Brain microvascular endothelial cell (primary cell): ENCODE measurements at regions not wholly inside any gene's neighbourhood (a gene's known extent, or its start where the extent isn't known, plus 50 kb on each side); places are given as distances from the start of the nearest gene placed in this dataset.
"Not testable (repeated sequence)": the region's sequence is repeated elsewhere in the genome, so short reads cannot be mapped to it uniquely, and the experiment has no call there.

Source experiments
- DNase-seq: peaks from one replicate; pipeline ENCODE4 v3.0.0-alpha.2; 2020
- H3K27ac ChIP-seq: fragments of 250-450 bp; sonication (Bioruptor Pico); 2 replicates; pipeline ENCODE4 v1.5.1; 2020; ENCODE audit warnings: mild to moderate bottlenecking, moderate library complexity
- H3K27me3 ChIP-seq: fragments of 250-450 bp; sonication (Bioruptor Pico); replicated peaks from 2 replicates; pipeline ENCODE4 v1.5.1; 2020; ENCODE audit warnings: mild to moderate bottlenecking
- H3K36me3 ChIP-seq: fragments of 250-450 bp; sonication (Bioruptor Pico); replicated peaks from 2 replicates; pipeline ENCODE4 v1.5.1; 2020; ENCODE audit warnings: mild to moderate bottlenecking
- H3K4me3 ChIP-seq: 2 replicates; pipeline ENCODE4 v1.5.1; 2011; ENCODE audit warnings: low read depth, mild to moderate bottlenecking, control low read depth, low read length, moderate library complexity
- CTCF ChIP-seq: IDR thresholded peaks from 2 replicates; pipeline ENCODE4 v1.5.1; 2011; ENCODE audit warnings: low read depth, mild to moderate bottlenecking, moderate library complexity, low read length, control low read depth, inconsistent platforms; ENCODE audit errors: missing control alignments
- in situ Hi-C: cut with HindIII; loops from 2 replicates; pipeline ENCODE4 v1.10.0; 2017; ENCODE audit warnings: low sequenced_read_pairs, low pct_ligation_motif_present

DNA sequence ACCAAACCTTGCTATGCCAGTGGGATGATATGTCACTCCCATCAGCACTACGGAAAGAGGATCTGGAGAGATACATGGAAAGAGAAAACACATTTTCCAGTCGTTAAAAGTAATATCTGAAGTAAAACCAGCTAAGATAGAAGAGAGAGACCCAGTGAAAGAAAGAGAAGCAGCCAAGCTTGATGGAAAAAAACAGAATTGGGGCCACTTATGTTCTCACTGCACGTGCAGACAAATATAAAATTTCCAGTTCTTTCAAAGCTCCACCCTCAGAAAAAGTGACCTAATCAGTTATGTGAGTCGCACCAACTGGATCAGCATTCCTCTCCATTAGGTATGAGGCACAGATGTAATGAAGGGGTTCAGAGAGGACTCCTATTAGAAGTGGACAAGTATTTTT is 266.1 kb downstream of the MTERF1 start:
- H3K36me3 ChIP-seq = no peaks in the 10 kb centered on the region
- no peak for DNase-seq
- no peaks in the 10 kb centered on the region for H3K27me3 ChIP-seq
- in situ Hi-C loops = no loop called here
- no peak overlapping the region for H3K4me3 ChIP-seq
- no peak overlapping the region for H3K27ac ChIP-seq
- no peak for TF ChIP-seq CTCF

DNA sequence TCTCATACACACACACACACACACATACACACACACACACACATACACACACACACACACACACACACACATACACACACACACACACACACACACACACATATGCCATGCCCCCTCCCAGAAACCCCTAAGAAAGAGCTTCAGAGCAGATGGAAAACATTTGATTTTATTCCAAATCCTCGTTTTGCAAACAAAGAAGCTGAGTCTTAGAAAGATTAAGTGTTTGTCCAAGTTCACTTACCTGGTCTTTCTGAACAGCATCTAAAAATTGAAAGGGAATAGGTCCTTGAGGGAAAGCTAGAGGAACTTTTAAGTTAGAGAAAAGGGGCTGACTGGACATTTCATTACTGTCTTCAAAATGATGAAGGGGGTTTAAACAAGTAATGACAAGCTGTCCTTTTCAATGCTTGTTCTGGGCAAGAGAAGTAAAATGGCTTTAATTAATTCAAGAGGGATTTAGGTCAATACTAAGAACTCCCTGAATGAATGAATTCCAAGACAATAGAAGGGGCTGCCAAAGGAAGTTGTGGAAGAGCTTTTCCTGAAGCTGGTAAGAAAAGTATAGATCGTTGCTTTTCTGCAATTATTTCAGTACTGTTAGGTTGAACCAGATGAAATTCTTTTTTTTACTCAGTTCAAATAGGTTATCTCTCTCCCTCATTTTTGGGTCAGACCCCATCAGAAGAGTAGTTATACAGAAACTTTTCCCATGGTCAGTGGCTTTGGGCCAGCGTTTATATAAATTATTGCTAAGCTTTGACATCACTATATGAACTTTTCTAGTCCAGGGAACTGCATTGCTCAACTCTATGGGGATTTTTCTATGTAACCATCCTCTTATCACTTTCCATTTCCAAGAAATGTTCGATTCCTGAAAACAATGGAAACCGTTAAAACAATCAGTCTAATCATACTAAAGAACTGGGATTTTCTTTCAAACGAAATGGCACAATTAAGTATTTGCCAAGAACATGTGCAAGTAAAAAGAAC is 261.4 kb downstream of the MTERF1 start:
- H3K27ac ChIP-seq = no peak overlapping the region
- TF ChIP-seq CTCF = no peak
- in situ Hi-C loops = no loop called here
- no peak overlapping the region for H3K4me3 ChIP-seq
- no peaks in the 10 kb centered on the region for H3K27me3 ChIP-seq
- no peaks in the 10 kb centered on the region for H3K36me3 ChIP-seq
- no peak for DNase-seq

DNA sequence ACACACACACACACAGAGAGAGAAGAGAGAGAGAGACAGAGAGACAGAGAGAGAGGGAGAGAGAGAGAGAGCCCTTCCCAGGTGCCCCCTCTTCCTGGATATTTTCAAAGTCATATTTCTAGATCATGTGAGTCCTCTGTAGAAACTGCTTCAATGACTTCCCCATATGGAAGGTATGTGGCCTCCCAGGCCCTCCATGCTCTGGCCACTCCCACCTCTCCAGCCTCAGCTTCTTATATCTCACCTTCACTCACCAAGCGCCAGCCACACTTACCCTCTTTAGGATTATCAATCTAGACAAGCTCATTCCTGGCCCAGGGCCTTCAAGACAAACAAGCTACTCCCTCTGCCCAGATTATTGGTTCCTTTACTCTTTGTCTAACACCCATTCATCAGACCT is 259.7 kb downstream of the MTERF1 start:
- H3K36me3 ChIP-seq = no peaks in the 10 kb centered on the region
- no peak overlapping the region for H3K27ac ChIP-seq
- TF ChIP-seq CTCF = no peak
- in situ Hi-C loops = no loop called here
- DNase-seq = no peak
- no peaks in the 10 kb centered on the region for H3K27me3 ChIP-seq
- H3K4me3 ChIP-seq = no peak overlapping the region

DNA sequence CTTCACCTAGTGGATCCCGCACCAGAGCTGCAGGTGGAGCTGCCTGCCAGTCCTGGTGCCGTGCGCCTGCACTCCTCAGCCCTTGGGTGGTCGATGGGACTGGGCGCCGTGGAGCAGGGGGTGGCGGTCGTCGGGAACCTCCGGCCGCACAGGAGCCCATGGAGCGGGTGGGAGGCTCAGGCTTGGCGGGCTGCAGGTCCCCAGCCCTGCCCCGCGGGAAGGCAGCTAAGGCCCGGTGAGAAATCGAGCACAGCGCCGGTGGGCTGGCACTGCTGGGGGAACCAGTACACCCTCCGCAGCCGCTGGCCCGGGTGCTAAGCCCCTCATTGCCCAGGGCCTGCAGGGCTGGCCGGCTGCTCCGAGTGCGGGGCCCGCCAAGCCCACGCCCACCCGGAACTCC is 253.2 kb downstream of the MTERF1 start:
- H3K27ac ChIP-seq, H3K4me3 ChIP-seq, H3K36me3 ChIP-seq, H3K27me3 ChIP-seq, in situ Hi-C loops, DNase-seq: not testable (repeated sequence)

- Histone ChIP-seq H3K36me3 (no peaks in the 10 kb centered on the region), H3K27ac (no peak overlapping the region), H3K4me3 (no peak overlapping the region), H3K27me3 (no peaks in the 10 kb centered on the region)
- no peak for TF ChIP-seq CTCF
- in situ Hi-C loops = no loop called here
- DNase-seq = no peak
Measured at GRCh38 chr7:91628742-91629141, 251.8 kb downstream of the MTERF1 start.

- in situ Hi-C loops = no loop called here
- no peak for TF ChIP-seq CTCF
- Histone ChIP-seq H3K36me3 (no peaks in the 10 kb centered on the region), H3K27ac (no peak overlapping the region), H3K27me3 (no peaks in the 10 kb centered on the region), H3K4me3 (no peak overlapping the region)
- no peak for DNase-seq
Measured at GRCh38 chr7:91630581-91631380, 249.7 kb downstream of the MTERF1 start.
